ENCODE measurements at regions not wholly inside any gene's neighbourhood (a gene's known extent, or its start where the extent isn't known, plus 50 kb on each side); places are given as distances from the start of the nearest gene placed in this dataset.
"Not testable (repeated sequence)": the region's sequence is repeated elsewhere in the genome, so short reads cannot be mapped to it uniquely, and the experiment has no call there.

DNA sequence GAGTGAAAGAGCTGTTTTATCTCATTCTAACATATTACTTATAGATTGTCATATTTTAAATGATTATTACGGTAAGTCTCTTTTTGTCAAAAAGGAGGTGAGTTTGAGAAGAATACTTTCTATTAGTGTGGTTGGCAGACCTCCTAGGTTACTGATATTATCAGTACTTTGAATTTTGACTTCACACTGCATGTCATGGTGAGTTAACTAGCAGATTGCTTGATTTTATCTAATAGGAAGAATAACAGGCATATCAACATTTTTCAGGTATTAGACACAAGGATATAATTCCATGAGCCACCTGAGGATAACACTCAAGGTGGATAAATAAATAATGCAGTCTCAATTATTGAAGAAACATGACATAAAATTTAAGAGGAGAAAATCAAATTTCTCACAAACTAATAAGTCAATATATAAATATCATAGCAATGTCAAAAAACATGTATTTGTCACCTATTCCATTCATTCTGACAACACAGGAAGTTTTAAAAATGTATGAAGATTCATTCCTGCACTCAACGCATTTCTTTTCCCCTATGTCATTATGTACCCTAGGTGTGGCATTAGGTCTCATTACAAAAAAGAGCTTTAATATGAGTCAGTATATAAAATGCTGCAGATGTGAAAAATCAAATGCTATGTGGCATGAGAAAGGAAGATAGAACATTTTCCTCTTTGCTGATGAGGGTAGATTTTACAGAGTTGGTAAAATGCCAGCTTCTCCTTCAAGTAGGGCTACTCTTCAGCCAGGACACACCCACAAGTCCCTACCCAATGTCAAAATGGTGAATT lies 1621.6 kb downstream of the REEP3 start:
- DNase-seq (no peak), ATAC-seq (no peak)
- Mint-ChIP-seq H3K27ac (no peak overlapping the region), H3K27me3 (no peaks in the 10 kb centered on the region), H3K4me3 (no peak overlapping the region), H3K36me3 (no peaks in the 10 kb centered on the region), H3K4me1 (no peaks in the 10 kb centered on the region), H3K9me3 (peaks cover 0 to 6% (median 0%) of the 10 kb centered on the region in 9 donors)
- POLR2A ChIA-PET = no interaction called here

DNA sequence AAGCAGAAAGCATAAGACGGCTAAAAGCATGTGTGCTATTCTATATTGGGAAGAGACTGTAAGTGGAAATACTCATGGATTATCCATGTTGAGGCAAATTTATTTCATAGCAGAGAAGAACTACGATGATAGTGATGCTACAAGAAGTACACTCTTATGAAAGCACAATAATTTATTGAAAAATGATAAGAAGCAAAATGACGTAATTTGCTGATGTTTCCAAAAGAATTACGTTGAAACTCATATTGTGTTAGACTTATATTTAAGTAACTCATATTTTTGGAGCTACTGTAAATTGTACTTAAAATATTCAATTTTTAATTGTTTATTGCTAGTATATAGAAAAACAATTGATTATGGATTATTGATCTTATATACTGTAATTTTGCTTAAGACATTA lies 1622.5 kb downstream of the REEP3 start:
- no peaks in the 10 kb centered on the region for H3K27me3 Mint-ChIP-seq
- DNase-seq (no peak), ATAC-seq (no peak)
- POLR2A ChIA-PET = no interaction called here
- H3K9me3 Mint-ChIP-seq = peaks cover 0 to 8% (median 0%) of the 10 kb centered on the region in 9 donors
- no peak overlapping the region for H3K27ac Mint-ChIP-seq
- H3K4me1 Mint-ChIP-seq = no peaks in the 10 kb centered on the region
- no peaks in the 10 kb centered on the region for H3K36me3 Mint-ChIP-seq
- H3K4me3 Mint-ChIP-seq = no peak overlapping the region

DNA sequence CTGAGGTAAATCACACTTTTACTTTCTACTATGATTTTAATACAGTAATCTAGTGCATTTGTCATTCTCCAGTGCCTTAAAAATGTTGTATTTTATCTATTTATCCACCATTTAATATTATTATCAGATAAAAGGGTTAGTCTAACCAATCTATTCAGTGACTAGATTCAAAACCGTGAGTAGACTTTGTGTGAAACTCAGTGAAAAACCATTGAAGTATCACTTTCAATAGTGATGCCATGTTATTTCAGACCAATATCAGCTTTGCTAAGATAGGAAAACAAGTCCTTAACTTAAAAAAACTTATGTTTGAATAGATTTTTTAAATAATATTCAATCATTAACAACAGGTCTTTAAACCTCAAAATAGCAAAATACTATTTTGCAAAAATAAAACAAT lies 1628.7 kb downstream of the REEP3 start:
- no peak for ATAC-seq

DNA sequence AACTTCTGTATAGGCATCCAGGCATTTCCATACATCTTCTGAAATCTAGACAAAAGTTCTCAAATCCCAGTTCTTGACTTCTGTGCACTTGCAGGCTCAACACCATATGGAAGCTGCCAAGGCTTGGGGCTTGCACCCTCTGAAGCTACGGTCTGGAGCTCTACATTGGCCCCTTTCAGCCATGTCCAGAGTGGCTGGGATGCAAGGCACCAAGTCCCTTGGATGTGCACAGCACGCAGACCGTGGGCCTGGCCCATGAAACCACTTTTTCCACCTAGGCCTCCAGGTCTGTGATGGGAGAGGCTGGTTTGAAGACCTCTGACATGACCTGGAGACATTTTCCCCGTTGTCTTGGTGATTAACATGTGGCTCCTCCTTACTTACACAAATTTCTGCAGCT lies 1645.1 kb downstream of the REEP3 start:
- Mint-ChIP-seq H3K4me3 (no peak overlapping the region), H3K4me1 (no peaks in the 10 kb centered on the region), H3K36me3 (no peaks in the 10 kb centered on the region), H3K9me3 (peaks cover 3 to 47% (median 19%) of the 10 kb centered on the region in 9 donors), H3K27me3 (no peaks in the 10 kb centered on the region), H3K27ac (no peak overlapping the region)
- no peak for ATAC-seq
- DNase-seq = no peak
- POLR2A ChIA-PET = no interaction called here

More for the DNA sequence above, 1628.7 kb downstream of the REEP3 start:
- peaks cover 0 to 12% (median 6%) of the 10 kb centered on the region in 9 donors for H3K9me3 Mint-ChIP-seq
- H3K27ac Mint-ChIP-seq = no peak overlapping the region
- no peaks in the 10 kb centered on the region for H3K4me1 Mint-ChIP-seq
- POLR2A ChIA-PET = no interaction called here
- H3K4me3 Mint-ChIP-seq = no peak overlapping the region
- H3K36me3 Mint-ChIP-seq = no peaks in the 10 kb centered on the region
- DNase-seq = no peak
- H3K27me3 Mint-ChIP-seq = no peaks in the 10 kb centered on the region

DNA sequence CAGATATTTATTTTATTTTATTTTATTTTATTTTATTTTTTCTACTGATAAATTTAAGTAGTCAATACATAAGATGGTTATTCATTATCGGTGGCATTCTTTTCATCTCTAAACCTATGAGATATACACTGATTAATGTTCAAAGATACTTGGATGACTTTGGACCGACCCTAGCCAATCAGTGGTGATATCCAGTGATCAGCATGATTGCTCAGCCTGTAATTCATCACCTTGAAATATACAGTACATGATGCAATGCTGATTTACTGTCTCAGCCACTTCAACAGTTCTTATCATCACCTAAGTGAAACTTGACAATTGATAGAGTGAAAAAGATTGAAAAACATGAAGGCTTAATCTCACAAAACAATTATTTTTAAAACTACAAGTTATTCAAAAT lies 1651.0 kb downstream of the REEP3 start:
- H3K4me3 Mint-ChIP-seq = no peak overlapping the region
- ATAC-seq = no peak
- no peak for DNase-seq
- no peaks in the 10 kb centered on the region for H3K36me3 Mint-ChIP-seq
- no peak overlapping the region for H3K27ac Mint-ChIP-seq
- H3K4me1 Mint-ChIP-seq = no peaks in the 10 kb centered on the region
- H3K27me3 Mint-ChIP-seq = no peaks in the 10 kb centered on the region
- POLR2A ChIA-PET = no interaction called here
- H3K9me3 Mint-ChIP-seq = peaks cover under 1 to 44% (median 20%) of the 10 kb centered on the region in 9 donors

DNA sequence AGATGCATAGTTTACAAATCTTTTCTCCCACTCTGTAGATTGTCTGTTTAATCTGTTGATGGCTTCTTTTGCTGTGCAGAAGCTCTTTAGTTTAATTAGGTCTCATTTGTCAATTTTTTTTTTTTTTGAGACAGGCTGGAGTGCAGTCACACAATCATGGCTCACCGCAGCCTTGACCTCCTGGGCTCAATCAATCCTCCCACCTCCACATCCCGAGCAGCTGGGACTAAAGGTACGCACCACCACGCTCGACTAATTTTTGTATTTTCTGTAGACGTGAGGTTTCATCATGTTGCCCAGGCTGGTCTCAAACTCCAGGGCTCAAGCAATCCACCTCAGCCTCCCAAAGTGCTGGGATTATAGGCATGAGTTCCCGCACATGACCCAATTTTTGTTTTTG lies 1655.8 kb downstream of the REEP3 start:
- no peak overlapping the region for H3K4me3 Mint-ChIP-seq
- H3K9me3 Mint-ChIP-seq = peaks cover 6 to 33% (median 18%) of the 10 kb centered on the region in 9 donors
- H3K4me1 Mint-ChIP-seq = no peaks in the 10 kb centered on the region
- H3K27ac Mint-ChIP-seq = no peak overlapping the region
- H3K27me3 Mint-ChIP-seq = no peaks in the 10 kb centered on the region
- no peaks in the 10 kb centered on the region for H3K36me3 Mint-ChIP-seq
- POLR2A ChIA-PET = no interaction called here
- ATAC-seq = no peak
- DNase-seq = no peak

DNA sequence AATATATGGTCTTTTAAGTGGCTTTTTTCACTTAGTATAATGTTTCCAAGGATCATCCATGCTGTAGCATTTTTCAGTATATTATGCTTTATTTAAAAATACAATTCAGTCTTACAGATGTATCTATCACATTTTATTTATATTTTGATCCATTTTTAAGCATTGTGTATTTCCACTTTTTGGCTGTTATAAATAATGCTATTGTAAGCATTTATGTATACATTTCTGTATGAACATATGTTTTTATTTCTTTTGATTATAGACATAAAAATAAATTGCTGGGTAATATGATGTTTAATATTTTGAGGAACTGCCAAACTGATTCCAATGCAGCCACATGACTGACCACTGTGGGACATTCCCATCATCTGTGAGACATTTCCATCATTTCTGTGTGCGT lies 1662.0 kb downstream of the REEP3 start:
- peaks cover 8 to 29% (median 17%) of the 10 kb centered on the region in 9 donors for H3K9me3 Mint-ChIP-seq
- POLR2A ChIA-PET = no interaction called here
- no peaks in the 10 kb centered on the region for H3K4me1 Mint-ChIP-seq
- no peak overlapping the region for H3K4me3 Mint-ChIP-seq
- no peaks in the 10 kb centered on the region for H3K36me3 Mint-ChIP-seq
- H3K27me3 Mint-ChIP-seq = no peaks in the 10 kb centered on the region
- H3K27ac Mint-ChIP-seq = no peak overlapping the region
- ATAC-seq = no peak
- DNase-seq = no peak

DNA sequence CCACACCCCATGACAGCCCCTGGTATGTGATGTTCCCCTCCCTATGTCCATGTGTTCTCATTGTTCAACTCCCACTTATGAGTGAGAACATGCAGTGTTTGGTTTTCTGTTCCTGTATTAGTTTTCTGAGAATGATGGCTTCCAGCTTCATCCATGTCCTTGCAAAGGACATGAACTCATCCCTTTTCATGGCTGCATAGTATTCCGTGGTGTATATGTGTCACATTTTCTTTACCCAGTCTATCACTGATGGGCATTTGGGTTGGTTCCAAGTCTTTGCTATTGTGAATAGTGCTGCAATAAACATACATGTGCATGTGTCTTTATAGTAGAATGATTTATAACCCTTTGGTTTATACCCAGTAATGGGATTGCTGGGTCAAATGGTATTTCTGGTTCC lies 1665.5 kb downstream of the REEP3 start:
- POLR2A ChIA-PET, H3K4me3 Mint-ChIP-seq, H3K27me3 Mint-ChIP-seq, H3K36me3 Mint-ChIP-seq, H3K27ac Mint-ChIP-seq, H3K4me1 Mint-ChIP-seq, ATAC-seq, DNase-seq: not testable (repeated sequence)
- peaks cover 0 to 15% (median 8%) of the 10 kb centered on the region in 9 donors for H3K9me3 Mint-ChIP-seq

DNA sequence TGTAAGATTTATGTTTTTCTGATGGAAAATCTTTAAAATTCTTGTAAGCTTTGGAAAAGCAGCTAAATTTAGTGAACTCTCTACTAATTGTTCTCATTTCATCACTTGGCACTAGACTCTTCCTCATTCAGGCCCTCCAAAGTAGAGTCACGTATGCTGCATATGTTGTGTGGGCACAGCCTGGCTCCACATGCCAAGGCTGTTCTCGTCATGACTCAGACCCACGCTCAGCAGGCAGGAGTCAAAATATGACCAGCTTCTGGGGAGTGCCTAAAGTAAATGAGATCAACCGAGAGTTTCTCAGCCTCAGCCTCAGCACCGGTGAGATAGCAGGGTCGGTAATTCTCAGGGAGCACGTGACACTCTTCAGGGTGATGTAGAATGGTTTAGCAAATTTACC lies 1672.9 kb downstream of the REEP3 start:
- Mint-ChIP-seq H3K4me1 (no peaks in the 10 kb centered on the region), H3K36me3 (no peaks in the 10 kb centered on the region), H3K9me3 (peaks cover 0 to 6% (median 2%) of the 10 kb centered on the region in 9 donors), H3K4me3 (no peak overlapping the region), H3K27me3 (no peaks in the 10 kb centered on the region), H3K27ac (no peak overlapping the region)
- POLR2A ChIA-PET = no interaction called here
- ATAC-seq (no peak), DNase-seq (no peak)

DNA sequence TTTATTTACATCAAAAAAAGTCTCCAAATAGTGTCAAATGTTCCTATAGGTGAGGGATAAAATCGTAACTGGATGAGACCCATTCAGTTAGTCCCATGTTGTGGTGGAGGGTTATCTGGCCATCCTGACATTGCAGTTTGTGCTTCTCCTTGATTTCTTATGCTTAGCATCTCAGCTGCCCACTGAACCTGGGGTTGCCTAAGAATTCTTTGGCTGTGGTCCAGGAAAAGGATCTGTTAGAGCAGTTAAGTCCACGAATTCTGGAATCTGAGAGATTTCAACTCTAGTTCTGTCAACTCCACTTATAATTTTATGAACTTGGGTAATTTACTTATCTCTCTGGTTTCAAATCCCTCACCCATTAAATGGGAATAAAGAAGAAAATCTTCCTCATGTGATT lies 1673.4 kb downstream of the REEP3 start:
- Mint-ChIP-seq H3K9me3 (peaks cover 0 to 6% (median 2%) of the 10 kb centered on the region in 9 donors), H3K4me1 (no peaks in the 10 kb centered on the region), H3K27me3 (no peaks in the 10 kb centered on the region), H3K27ac (no peak overlapping the region), H3K4me3 (no peak overlapping the region), H3K36me3 (no peaks in the 10 kb centered on the region)
- POLR2A ChIA-PET = no interaction called here
- ATAC-seq = no peak
- no peak for DNase-seq

DNA sequence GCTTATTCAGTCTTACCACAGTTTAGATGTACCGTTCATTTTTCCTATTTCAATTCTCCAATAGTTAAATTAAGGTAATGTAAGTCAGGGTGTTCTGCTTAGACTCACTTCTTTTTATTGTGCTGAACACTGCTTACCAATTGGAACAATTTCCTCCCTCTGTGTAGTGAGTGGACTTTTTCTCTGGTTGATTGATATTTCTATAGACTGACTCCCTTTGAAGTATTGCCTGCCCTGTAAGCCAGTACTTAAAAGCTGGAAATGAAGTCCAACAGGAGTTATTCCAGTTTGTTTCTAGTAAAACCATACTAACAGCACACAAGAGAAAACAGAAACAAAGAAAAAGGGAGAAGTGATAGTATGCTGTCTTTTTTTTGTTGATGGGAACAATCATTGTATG lies 1674.9 kb downstream of the REEP3 start:
- H3K4me1 Mint-ChIP-seq = no peaks in the 10 kb centered on the region
- H3K36me3 Mint-ChIP-seq = no peaks in the 10 kb centered on the region
- ATAC-seq = no peak
- H3K9me3 Mint-ChIP-seq = peaks cover 0 to 6% (median 0%) of the 10 kb centered on the region in 9 donors
- POLR2A ChIA-PET = no interaction called here
- H3K4me3 Mint-ChIP-seq = no peak overlapping the region
- DNase-seq = no peak
- H3K27ac Mint-ChIP-seq = no peak overlapping the region
- no peaks in the 10 kb centered on the region for H3K27me3 Mint-ChIP-seq

DNA sequence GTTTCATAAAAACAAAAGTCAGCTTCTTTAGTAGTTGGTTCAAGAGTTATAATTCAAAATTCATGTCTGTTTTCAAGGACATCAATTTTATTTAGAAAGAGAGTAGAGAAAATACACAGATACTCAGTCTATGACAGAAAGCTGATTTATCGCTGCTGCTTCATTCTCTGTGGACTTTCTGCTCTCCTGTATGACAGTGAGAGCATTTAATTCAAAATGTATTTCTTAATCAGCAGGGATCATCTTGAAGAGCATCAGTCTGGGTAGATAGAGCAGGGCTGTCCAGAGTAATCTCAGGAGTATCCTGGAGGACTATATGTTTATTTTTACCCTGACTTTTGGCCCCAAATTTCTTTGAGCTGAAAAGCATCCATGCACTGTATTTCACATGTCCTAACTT lies 1676.7 kb downstream of the REEP3 start:
- no peak for ATAC-seq
- H3K36me3 Mint-ChIP-seq = no peaks in the 10 kb centered on the region
- DNase-seq = no peak
- POLR2A ChIA-PET = no interaction called here
- H3K27me3 Mint-ChIP-seq = no peaks in the 10 kb centered on the region
- peaks cover 0 to 6% (median 3%) of the 10 kb centered on the region in 9 donors for H3K9me3 Mint-ChIP-seq
- H3K27ac Mint-ChIP-seq = no peak overlapping the region
- H3K4me3 Mint-ChIP-seq = no peak overlapping the region
- H3K4me1 Mint-ChIP-seq = no peaks in the 10 kb centered on the region

DNA sequence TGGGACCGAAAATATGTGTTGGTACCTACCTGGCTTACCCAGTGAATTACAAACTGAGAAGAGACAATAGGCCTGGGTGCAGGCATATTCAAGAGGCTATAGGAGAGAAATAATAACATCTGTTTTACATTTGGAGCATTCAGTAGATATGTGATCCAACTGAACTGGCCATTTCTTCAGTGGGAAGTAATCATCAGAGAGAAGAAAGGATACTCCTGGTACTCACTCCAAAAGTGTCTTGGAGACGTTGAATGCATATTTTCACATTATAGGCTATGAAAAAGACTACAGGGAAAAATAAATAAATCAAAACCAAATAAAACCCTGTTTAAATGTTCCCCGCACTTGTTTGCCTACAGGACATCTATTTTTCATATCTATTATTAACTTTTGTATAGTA lies 1680.3 kb downstream of the REEP3 start:
- POLR2A ChIA-PET = no interaction called here
- no peak overlapping the region for H3K4me3 Mint-ChIP-seq
- H3K9me3 Mint-ChIP-seq = peaks cover 0 to 4% (median 3%) of the 10 kb centered on the region in 9 donors
- no peaks in the 10 kb centered on the region for H3K4me1 Mint-ChIP-seq
- no peak for DNase-seq
- H3K27me3 Mint-ChIP-seq = no peaks in the 10 kb centered on the region
- ATAC-seq = no peak
- no peak overlapping the region for H3K27ac Mint-ChIP-seq
- no peaks in the 10 kb centered on the region for H3K36me3 Mint-ChIP-seq

DNA sequence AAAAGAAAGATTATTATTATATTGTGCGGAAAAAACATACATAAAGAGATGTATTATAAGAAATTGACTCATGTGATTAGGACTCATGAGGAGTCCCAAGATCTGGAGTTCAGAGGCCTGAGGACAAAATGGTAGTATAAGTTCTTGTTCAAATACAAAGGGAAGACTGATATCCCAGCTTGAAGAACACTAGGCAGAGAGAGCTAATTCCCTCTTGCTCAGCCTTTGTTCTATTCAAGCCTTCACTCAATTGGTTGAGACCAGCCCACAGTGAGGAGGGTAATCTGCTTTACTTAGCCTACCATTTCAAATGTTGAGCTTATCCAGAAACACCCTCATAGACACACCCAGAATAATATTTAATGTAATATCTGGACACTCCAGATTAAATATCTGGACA lies 1683.8 kb downstream of the REEP3 start:
- Mint-ChIP-seq H3K4me3 (no peak overlapping the region), H3K4me1 (no peaks in the 10 kb centered on the region), H3K27me3 (no peaks in the 10 kb centered on the region), H3K27ac (no peak overlapping the region), H3K36me3 (no peaks in the 10 kb centered on the region), H3K9me3 (peaks cover 0 to 6% (median 0%) of the 10 kb centered on the region in 9 donors)
- POLR2A ChIA-PET = no interaction called here
- DNase-seq = no peak
- no peak for ATAC-seq

Data from naive thymus-derived CD8-positive, alpha-beta T cell (primary cell).